GM10248 (cell line): ENCODE measurements at regions not wholly inside any gene's neighbourhood (a gene's known extent, or its start where the extent isn't known, plus 50 kb on each side); places are given as distances from the start of the nearest gene placed in this dataset.

Experiments used
- CTCF ChIA-PET: fragments of 300-600 bp; sonication (Branson Sonifier 250); formaldehyde crosslinking; extraction: SDS; loops from one replicate; lab custom pipeline; 2021; ENCODE audit warnings: antibody characterized with exemption; lab: Yijun Ruan, JAX
- POLR2A ChIA-PET: fragments of 350-650 bp; sonication (Branson Sonifier 250); formaldehyde crosslinking; extraction: SDS; loops from one replicate; lab custom pipeline; 2020; ENCODE audit warnings: antibody characterized with exemption; lab: Yijun Ruan, JAX
- DNase-seq: peaks from one replicate; pipeline ENCODE4 v3.0.0; 2012; ENCODE audit errors: extremely low spot score
- TF ChIP-seq, protein P1 (sequence below): IDR thresholded peaks from 2 replicates; pipeline ENCODE4 v1.5.1; 2012; ENCODE audit warnings: mild to moderate bottlenecking, low read depth; ENCODE audit errors: extremely low read depth, missing control alignments, control extremely low read depth

DNA sequence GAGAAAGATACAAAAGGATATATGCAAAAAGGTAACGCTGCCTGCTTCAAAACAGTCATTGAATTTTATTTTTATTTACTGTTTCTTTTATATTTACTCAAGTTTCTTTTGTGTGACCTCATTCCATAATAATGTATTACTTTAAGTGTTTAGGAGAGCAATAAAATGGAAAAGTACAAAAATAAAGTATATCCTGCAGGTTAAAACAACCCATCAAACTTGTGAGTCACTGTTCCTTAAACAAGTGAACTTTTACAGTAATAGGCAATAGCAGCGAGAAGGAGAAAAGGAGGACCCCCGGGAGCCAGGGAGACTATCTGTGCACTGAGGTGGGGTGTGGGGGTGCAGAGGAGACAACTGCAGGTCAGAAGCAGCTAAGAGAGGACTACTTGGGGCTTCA is 124.5 kb downstream of the EN1 start:
- no peak for DNase-seq
- CTCF ChIA-PET, result no interaction called here
- TF ChIP-seq, protein P1, sequence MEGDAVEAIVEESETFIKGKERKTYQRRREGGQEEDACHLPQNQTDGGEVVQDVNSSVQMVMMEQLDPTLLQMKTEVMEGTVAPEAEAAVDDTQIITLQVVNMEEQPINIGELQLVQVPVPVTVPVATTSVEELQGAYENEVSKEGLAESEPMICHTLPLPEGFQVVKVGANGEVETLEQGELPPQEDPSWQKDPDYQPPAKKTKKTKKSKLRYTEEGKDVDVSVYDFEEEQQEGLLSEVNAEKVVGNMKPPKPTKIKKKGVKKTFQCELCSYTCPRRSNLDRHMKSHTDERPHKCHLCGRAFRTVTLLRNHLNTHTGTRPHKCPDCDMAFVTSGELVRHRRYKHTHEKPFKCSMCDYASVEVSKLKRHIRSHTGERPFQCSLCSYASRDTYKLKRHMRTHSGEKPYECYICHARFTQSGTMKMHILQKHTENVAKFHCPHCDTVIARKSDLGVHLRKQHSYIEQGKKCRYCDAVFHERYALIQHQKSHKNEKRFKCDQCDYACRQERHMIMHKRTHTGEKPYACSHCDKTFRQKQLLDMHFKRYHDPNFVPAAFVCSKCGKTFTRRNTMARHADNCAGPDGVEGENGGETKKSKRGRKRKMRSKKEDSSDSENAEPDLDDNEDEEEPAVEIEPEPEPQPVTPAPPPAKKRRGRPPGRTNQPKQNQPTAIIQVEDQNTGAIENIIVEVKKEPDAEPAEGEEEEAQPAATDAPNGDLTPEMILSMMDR, result no peak
- POLR2A ChIA-PET, result no interaction called here

DNA sequence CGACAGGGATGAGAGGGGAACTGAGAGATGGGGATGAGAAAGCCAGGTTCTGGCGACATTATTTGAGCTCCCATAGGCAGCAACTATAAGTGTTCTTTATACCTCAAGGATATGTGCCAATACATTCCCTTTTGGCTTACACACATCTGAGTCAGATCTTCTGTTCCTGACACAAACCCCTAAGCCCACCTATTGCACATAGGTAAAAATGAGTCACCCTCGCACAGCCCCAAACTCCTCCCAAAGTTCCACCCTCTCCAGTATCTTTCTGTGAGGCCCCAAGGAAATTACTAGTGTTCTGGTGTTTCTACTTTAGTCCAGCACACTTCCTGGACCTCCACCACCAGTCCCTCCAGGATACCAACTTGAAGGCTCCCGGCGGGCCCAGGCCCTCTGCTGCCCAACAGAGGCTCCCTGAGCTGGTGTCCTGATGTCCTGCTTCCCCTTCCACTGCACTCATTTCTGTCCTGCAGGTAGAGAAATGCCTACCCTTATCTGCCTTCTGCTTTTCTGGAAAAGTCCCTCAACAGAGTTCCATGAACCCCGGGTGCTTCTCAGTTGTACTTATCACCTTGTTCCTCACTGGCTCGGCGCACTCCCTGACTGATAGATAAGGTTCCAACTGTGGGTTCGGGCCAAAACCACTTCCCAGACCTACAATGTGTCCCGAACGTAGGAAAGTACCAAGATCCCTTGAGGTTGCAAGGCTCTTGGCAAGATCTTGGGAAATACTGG is 125.5 kb downstream of the EN1 start:
- TF ChIP-seq, protein P1, result no peak
- ChIA-PET CTCF (no interaction called here), POLR2A (no interaction called here)
- DNase-seq, result no peak

DNA sequence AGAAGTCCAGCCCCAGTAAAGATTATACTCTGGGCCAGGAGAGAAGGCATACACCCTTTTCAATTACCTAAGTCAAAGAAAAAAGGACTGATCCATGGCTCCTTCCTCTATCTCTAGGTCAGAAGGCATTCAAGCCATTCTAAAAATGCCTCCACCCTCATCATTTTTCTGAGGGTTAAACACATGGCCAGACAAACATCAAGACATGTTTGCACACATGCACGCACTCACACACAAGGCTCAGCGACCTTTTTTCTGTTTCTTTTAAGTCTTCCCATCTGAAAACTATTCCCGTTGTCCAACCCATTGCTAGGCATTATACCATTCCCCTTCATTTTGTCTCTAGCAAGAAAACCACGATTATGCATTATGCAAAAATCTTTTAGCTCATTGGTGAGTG is 126.6 kb downstream of the EN1 start:
- ChIA-PET CTCF (no interaction called here), POLR2A (no interaction called here)
- no peak for DNase-seq
- TF ChIP-seq, protein P1, result no peak

DNA sequence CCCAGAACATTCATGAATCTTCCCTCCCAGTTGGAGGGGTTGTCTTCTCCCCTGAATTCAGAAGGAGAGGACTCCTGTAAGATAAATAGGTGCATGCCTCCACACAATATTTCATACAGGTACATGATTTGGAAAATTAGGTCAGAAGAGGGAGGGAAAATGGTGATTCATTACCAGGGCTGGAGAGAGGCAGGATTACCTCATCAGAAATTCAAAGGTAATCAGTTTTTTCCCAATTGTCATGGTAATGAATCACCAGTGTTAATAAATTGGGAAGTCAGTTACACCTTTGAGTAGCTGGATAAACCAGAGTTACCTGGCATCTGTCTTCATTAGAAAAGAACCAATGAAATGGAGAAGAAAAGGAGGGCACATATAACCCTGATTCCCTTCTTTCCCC is 128.5 kb downstream of the EN1 start:
- POLR2A ChIA-PET, result no interaction called here
- TF ChIP-seq, protein P1, result no peak
- CTCF ChIA-PET, result no interaction called here
- no peak for DNase-seq

DNA sequence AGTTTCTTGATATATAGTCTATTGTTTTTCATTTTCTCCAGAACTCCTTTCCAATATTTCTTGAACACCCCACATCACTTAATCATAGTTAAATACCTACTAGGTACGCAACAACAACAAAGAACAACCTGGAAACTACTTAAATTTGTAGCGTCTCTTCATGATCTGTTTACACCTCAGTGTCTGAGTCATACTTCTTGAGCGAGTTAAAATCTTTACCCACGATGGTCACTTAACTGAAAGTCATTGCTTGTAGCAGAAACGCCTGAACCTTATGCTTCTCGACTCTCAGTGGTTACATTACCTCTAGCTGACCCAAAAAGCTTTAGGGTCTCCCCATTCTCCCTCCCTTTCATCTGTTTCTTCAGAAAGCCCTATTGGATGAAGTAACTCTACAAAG is 131.3 kb downstream of the EN1 start:
- CTCF ChIA-PET, result no interaction called here
- POLR2A ChIA-PET, result interaction anchor here (0.6 kb wide), 1 partner anchor 10 kb away, joined by 3 read pairs; no protein-coding TSS in a partner anchor
- TF ChIP-seq, protein P1, result no peak
- no peak for DNase-seq

DNA sequence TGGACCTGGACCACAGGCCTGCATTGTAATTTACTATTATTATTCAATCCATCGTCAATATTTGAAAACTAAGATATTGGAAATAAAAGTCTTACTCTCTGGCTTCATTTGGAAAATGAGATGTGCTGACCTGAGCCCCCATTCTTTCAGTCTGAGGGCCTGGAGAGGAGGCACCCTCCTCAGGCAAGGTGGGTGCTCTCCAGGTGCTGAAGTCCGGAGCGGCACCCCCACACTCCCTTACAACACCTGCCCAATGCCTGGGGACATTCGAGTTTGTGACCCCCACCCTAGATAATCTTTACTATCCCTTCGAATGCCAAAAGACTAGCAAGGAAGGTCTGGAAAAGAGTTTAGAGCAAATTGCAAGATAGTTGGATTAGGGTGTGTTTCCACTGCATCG is 133.3 kb downstream of the EN1 start:
- no peak for DNase-seq
- ChIA-PET POLR2A (no interaction called here), CTCF (no interaction called here)
- TF ChIP-seq, protein P1, result no peak
